Gastroesophageal sphincter (tissue), 4 donors: ENCODE measurements at regions not wholly inside any gene's neighbourhood (a gene's known extent, or its start where the extent isn't known, plus 50 kb on each side); places are given as distances from the start of the nearest gene placed in this dataset.

Source experiments
- ATAC-seq: fragments of 150-250 bp; one replicate; pipeline ENCODE4 v1.9.1; 2016; ENCODE audit warnings: mild to moderate bottlenecking, moderate library complexity
- H3K27ac ChIP-seq, 4 donors: fragments of 200-600 bp; sonication (generic) in 3 of 4; 1 replicate in 3 of 4; 2 replicates in 1 of 4; pipeline ENCODE4 v1.5.1; 2016 to 2019
- H3K27me3 ChIP-seq: fragments of 200-600 bp; sonication (generic); one replicate; pipeline ENCODE4 v1.5.1; 2019
- H3K36me3 ChIP-seq, 2 donors: fragments of 200-600 bp; sonication (generic); one replicate each; pipeline ENCODE4 v1.5.1; 2019; ENCODE audit warnings: control low read depth in 1 of 2
- H3K4me1 ChIP-seq, 3 donors: fragments of 200-600 bp; sonication (generic); 1 replicate in 2 of 3; 2 replicates in 1 of 3; pipeline ENCODE4 v1.5.1; 2016 to 2019; ENCODE audit warnings: control low read depth in 2 of 3
- H3K4me3 ChIP-seq, 2 donors: fragments of 200-600 bp; sonication (generic); one replicate each; pipeline ENCODE4 v1.5.1; 2019; ENCODE audit warnings: mild to moderate bottlenecking in 1 of 2, moderate library complexity in 1 of 2
- H3K9me3 ChIP-seq, 3 donors: fragments of 200-600 bp; sonication (generic); one replicate each; pipeline ENCODE4 v1.5.1; 2017 to 2019; ENCODE audit warnings: control low read depth in 2 of 3
- CTCF ChIP-seq, 4 experiments: fragments of 200-600 bp in 2 of 4; fragments of 450-650 bp in 2 of 4; sonication (generic) in 1 of 4; IDR thresholded peaks; one replicate each; pipeline ENCODE4 v1.5.1; 2017 to 2019; ENCODE audit warnings: antibody characterized with exemption in 4 of 4, mild to moderate bottlenecking in 2 of 4, moderate library complexity in 2 of 4
- EP300 ChIP-seq: sonication (generic); formaldehyde crosslinking; IDR thresholded peaks from one replicate; pipeline ENCODE4 v1.6.1; 2017; ENCODE audit warnings: antibody characterized with exemption, mild to moderate bottlenecking
- POLR2A ChIP-seq, 2 donors: fragments of 450-650 bp; IDR thresholded peaks; one replicate each; pipeline ENCODE4 v1.6.1; 2017; ENCODE audit warnings: antibody characterized with exemption in 2 of 2, mild to moderate bottlenecking in 2 of 2, moderate library complexity in 1 of 2
- POLR2AphosphoS5 ChIP-seq: sonication (generic); formaldehyde crosslinking; IDR thresholded peaks from one replicate; pipeline ENCODE4 v1.6.1; 2017; ENCODE audit warnings: antibody characterized with exemption
- WGBS, 2 donors: methylation state at CpG; one replicate each; pipeline ENCODE4 v1.1.5; 2018; ENCODE audit warnings: low coverage in 1 of 2; 5-methylcytosine and 5-hydroxymethylcytosine counted together

DNA sequence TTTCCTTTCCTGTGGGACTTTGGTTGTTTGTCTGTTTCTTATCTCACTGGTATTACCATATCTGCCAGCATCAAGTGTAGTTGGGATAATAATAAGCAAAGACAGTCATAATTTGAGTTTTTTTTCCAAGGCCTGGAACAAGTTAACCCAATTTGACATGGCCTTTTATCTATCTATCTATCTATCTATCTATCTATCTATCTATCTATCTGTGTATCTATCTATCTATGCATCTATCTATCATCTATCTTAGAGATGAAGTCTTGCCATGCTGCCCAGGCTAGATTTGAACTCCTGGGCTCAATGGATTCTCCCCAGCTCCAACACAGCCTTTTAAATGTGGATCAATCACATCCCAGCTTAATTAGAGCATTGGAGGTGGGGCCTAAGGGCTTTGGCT lies 174.1 kb upstream of the CSF3R start:
- TF ChIP-seq POLR2AphosphoS5 (no peak), POLR2A (IDR thresholded peaks at IDR 0.05) (no peak), EP300 (no peak), CTCF (IDR thresholded peaks at IDR 0.05) (no peak)
- no peaks in the 10 kb centered on the region for H3K9me3 ChIP-seq
- H3K4me1 ChIP-seq, result no peaks in the 10 kb centered on the region
- no peak overlapping the region for H3K4me3 ChIP-seq
- no peaks in the 10 kb centered on the region for H3K36me3 ChIP-seq
- H3K27me3 ChIP-seq, result peaks cover 66% of the 10 kb centered on the region
- ATAC-seq, result no peak
- no peak overlapping the region for H3K27ac ChIP-seq

DNA sequence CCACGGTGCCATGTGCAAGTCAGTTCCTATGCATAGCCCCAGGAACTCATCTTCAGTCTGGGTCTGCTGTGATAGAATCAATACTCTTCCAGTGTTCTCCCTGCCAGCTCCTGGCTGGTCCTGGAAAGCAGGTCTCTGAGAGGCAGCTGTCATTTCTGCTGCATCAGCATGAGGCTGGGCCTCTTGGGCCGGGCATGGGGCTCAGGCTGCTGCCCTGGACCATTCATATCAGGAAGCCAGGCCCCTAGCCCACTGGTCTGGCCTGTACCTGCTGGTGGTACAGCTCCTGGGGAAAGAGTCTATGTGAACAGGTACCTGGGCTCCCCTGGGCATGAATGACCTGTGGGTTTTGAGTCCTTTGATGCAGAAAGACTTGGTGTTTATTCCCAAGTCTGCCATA lies 173.6 kb upstream of the CSF3R start:
- WGBS, 2 donors, result no CpG with 5 or more reads among the region's 2 CpGs
- TF ChIP-seq EP300 (no peak), CTCF (IDR thresholded peaks at IDR 0.05) (no peak), POLR2A (IDR thresholded peaks at IDR 0.05) (no peak), POLR2AphosphoS5 (no peak)
- Histone ChIP-seq H3K4me1 (no peaks in the 10 kb centered on the region), H3K27ac (no peak overlapping the region), H3K27me3 (peaks cover 68% of the 10 kb centered on the region), H3K9me3 (no peaks in the 10 kb centered on the region), H3K4me3 (no peak overlapping the region), H3K36me3 (no peaks in the 10 kb centered on the region)
- ATAC-seq, result no peak

DNA sequence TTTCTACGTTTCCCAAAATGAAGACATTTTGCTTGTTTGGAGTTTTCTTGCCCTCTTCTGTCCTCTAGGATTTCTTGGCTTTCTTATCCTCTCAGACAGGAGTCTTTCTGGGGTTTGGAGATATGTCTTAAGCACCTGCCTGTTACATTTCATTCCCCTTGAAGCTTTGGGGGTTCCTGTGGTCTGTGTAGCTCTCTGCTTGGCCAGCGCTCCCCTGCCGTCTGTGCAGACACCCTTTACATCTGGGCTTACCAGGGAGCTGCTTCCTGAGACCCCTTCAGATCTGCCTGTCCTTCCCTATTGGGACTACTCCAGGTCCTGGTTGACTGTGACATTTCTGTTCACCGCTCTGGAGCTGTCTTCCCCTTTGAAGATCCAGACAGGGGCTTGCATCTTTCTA lies 171.9 kb upstream of the CSF3R start:
- Histone ChIP-seq H3K9me3 (no peaks in the 10 kb centered on the region), H3K4me1 (no peaks in the 10 kb centered on the region), H3K27me3 (peaks cover 71% of the 10 kb centered on the region), H3K4me3 (no peak overlapping the region), H3K27ac (no peak overlapping the region), H3K36me3 (no peaks in the 10 kb centered on the region)
- TF ChIP-seq CTCF (IDR thresholded peaks at IDR 0.05) (no peak), EP300 (no peak), POLR2A (IDR thresholded peaks at IDR 0.05) (no peak), POLR2AphosphoS5 (no peak)
- WGBS, 2 donors, result 33 to 64% methylated on average over 1 to 4 of the region's 4 CpGs
- ATAC-seq, result no peak

- Histone ChIP-seq H3K9me3 (no peaks in the 10 kb centered on the region), H3K36me3 (no peaks in the 10 kb centered on the region), H3K4me3 (no peak overlapping the region), H3K4me1 (no peaks in the 10 kb centered on the region), H3K27me3 (peaks cover 72% of the 10 kb centered on the region), H3K27ac (no peak overlapping the region)
- ATAC-seq, result no peak
- TF ChIP-seq POLR2A (IDR thresholded peaks at IDR 0.05) (no peak), CTCF (IDR thresholded peaks at IDR 0.05) (peak in 1 of 4 experiments; percentile 16)
- 38 to 51% methylated on average over 5 to 6 of the region's 8 CpGs for WGBS, 2 donors
These were observed 171.1 kb upstream of the CSF3R start for GRCh38 chr1:36653850-36654249.

DNA sequence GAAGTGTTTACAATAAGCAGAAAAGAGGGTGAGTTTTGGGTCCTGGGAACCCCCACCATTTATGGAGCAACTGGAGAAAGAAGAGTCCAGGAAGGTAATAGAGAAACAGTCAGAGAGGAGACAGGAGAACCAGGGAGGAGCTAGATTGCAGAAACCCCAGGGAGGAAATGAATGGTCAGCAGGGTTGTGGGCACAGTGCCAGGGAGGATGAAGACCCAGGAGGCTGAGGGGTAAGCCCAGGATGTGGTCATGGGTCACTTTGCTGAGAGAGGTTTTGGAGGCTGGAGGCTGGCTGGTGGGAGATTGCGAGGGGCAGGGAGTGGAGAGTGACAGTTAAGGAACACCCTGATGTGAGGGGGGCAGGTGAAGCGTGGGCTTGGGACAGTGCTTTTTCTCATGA lies 169.9 kb upstream of the CSF3R start:
- WGBS, 2 donors, result 79 to 89% methylated on average over 2 of the region's 2 CpGs
- H3K27me3 ChIP-seq, result peaks cover 76% of the 10 kb centered on the region
- H3K27ac ChIP-seq, result no peak overlapping the region
- ATAC-seq, result no peak
- TF ChIP-seq CTCF (IDR thresholded peaks at IDR 0.05) (no peak), EP300 (no peak)
- H3K9me3 ChIP-seq, result no peaks in the 10 kb centered on the region
- no peak overlapping the region for H3K4me3 ChIP-seq
- H3K4me1 ChIP-seq, result no peaks in the 10 kb centered on the region
- no peaks in the 10 kb centered on the region for H3K36me3 ChIP-seq
